ENCODE measurements at regions not wholly inside any gene's neighbourhood (a gene's known extent, or its start where the extent isn't known, plus 50 kb on each side); places are given as distances from the start of the nearest gene placed in this dataset.

DNA sequence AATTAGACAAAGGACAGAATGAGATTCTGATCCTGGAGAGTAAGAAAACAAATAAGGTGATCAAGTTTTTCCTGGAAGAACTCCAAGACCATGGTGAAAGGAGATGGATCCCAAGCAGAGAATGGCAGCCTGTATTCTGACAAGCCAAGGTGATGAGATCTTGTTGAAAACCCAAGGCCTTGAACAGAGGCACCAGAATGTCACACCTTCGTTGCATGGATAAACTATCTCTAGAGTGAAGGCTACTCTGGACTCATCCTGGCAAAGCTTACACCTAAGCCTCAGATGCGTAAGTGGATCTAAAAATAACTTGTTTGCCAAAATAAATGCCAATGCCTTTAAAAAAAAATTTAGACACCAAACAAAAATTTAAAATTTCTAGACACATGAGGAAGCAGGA is 605.9 kb downstream of the ETNK1 start:
- Histone ChIP-seq H3K36me3 (no peaks in the 10 kb centered on the region), H3K4me3 (no peak overlapping the region), H3K27ac (no peak overlapping the region), H3K4me1 (peaks cover 0 to 46% (median 1%) of the 10 kb centered on the region in 4 donors), H3K9me3 (no peaks in the 10 kb centered on the region), H3K27me3 (no peaks in the 10 kb centered on the region)
- DNase-seq, result no peak
- TF ChIP-seq, protein P1, sequence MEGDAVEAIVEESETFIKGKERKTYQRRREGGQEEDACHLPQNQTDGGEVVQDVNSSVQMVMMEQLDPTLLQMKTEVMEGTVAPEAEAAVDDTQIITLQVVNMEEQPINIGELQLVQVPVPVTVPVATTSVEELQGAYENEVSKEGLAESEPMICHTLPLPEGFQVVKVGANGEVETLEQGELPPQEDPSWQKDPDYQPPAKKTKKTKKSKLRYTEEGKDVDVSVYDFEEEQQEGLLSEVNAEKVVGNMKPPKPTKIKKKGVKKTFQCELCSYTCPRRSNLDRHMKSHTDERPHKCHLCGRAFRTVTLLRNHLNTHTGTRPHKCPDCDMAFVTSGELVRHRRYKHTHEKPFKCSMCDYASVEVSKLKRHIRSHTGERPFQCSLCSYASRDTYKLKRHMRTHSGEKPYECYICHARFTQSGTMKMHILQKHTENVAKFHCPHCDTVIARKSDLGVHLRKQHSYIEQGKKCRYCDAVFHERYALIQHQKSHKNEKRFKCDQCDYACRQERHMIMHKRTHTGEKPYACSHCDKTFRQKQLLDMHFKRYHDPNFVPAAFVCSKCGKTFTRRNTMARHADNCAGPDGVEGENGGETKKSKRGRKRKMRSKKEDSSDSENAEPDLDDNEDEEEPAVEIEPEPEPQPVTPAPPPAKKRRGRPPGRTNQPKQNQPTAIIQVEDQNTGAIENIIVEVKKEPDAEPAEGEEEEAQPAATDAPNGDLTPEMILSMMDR (IDR thresholded peaks at IDR 0.05), result no peak
- intact Hi-C loops (cut with DNase I; ENCODE audit: low total_unique reads), result no loop called here

DNA sequence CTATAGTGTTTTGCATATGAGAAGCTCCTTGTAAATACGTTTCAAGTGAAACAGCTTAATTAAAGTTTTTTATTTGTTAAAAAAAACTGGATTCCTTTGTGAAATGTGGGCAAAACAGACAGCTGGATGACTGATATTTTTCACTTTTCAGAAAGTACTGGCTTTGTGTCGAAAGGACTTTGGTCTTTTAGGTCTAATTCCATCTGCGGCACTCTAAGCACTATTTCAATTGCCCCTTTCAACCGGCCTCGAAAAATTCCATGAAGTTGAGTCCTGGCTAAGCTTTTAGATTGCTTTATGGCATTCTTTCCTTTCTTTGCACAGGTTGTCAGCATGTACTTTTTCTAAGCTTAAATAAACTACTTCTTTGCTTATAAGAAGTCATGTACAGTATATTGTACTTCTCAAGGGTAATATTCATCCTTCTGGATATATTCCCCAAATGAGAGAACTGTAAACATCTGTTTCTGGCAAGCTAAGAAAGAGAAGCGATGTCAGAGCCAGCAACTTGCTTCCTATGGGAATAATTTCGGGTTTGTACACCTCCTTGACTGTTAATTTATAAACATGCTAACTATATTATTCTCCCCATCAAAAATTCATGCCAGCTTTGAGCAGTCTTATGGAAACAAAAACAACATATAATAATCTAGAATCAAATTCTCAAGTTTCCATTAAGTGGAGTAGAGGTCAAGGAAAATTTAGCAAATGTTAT is 611.3 kb downstream of the ETNK1 start:
- TF ChIP-seq, protein P1 (IDR thresholded peaks at IDR 0.05), result no peak
- no peak for DNase-seq
- H3K27ac ChIP-seq, result no peak overlapping the region
- H3K4me3 ChIP-seq, result no peak overlapping the region
- no peaks in the 10 kb centered on the region for H3K36me3 ChIP-seq
- intact Hi-C loops (cut with DNase I; ENCODE audit: low total_unique reads), result no loop called here
- no peaks in the 10 kb centered on the region for H3K27me3 ChIP-seq
- H3K9me3 ChIP-seq, result no peaks in the 10 kb centered on the region
- peaks cover 0 to 34% (median 3%) of the 10 kb centered on the region in 4 donors for H3K4me1 ChIP-seq

DNA sequence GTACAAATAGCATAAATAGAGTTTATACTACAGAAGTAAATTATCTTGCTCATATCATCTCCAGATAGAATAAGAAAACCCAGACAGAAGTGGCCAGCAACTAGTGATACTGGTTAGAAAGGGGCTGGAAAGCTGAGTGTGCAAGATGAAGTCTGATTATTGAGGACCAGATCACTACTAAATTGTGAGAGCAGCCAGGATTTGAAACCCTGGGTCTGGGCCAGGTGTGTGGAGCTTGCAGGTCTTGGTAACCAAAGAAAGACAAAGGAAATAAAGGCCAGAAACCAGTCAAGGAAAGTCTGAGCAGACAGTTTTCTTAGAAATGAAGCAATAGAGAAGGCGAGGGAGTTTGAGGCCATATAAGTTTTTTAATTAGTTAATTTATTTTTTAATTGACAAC is 611.8 kb downstream of the ETNK1 start:
- Histone ChIP-seq H3K9me3 (no peaks in the 10 kb centered on the region), H3K4me3 (no peak overlapping the region), H3K36me3 (no peaks in the 10 kb centered on the region), H3K27me3 (no peaks in the 10 kb centered on the region), H3K4me1 (peaks cover 0 to 34% (median 3%) of the 10 kb centered on the region in 4 donors), H3K27ac (no peak overlapping the region)
- intact Hi-C loops (cut with DNase I; ENCODE audit: low total_unique reads), result no loop called here
- TF ChIP-seq, protein P1 (IDR thresholded peaks at IDR 0.05), result no peak
- no peak for DNase-seq

DNA sequence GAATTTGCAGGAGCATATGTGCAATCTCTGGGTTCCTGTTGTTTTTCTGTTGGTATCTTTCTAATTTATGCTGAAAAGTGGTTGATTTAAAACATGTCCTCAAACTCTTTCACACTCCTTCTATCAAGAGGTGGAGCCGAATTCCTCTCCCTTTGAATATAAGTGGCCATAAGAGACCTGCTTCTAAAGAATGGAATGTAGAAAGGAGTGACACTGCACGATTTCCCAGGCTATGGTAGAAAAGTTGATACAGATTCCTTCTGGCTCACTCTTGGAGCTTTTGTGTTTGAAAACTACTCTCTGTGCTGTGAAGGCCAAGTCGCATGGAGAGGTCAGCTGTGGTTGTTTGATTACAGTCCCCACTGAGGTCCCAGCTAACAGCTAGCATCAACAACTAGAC is 613.2 kb downstream of the ETNK1 start:
- DNase-seq, result no peak
- Histone ChIP-seq H3K4me1 (peaks cover 0 to 30% (median 3%) of the 10 kb centered on the region in 4 donors), H3K27me3 (no peaks in the 10 kb centered on the region), H3K4me3 (no peak overlapping the region), H3K36me3 (no peaks in the 10 kb centered on the region), H3K9me3 (no peaks in the 10 kb centered on the region), H3K27ac (no peak overlapping the region)
- intact Hi-C loops (cut with DNase I; ENCODE audit: low total_unique reads), result no loop called here
- TF ChIP-seq, protein P1 (IDR thresholded peaks at IDR 0.05), result no peak

DNA sequence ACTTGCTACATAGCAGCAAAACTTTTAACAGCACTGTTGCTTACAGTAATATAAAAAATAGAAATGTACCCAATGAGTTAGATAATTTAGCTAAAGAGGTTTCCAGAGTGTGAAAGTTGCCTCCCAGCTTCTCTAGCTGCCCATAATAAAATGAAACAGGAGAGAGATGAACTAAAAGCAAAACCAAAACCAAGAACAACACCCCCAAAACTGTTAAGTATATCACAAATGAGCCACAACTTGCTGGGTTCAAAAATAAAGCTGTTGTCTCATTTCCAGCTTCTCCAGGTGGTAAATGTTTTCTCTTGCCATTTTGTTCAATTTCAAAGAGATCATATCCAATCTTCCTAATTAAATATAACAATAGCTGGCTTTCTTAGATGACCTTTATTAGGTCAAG is 614.0 kb downstream of the ETNK1 start:
- DNase-seq, result no peak
- H3K4me1 ChIP-seq, result peaks cover 0 to 26% (median 3%) of the 10 kb centered on the region in 4 donors
- no peak overlapping the region for H3K27ac ChIP-seq
- no peak overlapping the region for H3K4me3 ChIP-seq
- intact Hi-C loops (cut with DNase I; ENCODE audit: low total_unique reads), result no loop called here
- no peaks in the 10 kb centered on the region for H3K36me3 ChIP-seq
- no peaks in the 10 kb centered on the region for H3K27me3 ChIP-seq
- no peaks in the 10 kb centered on the region for H3K9me3 ChIP-seq
- TF ChIP-seq, protein P1 (IDR thresholded peaks at IDR 0.05), result no peak

Measured in tibial artery (tissue), 4 donors.